Fibroblast of peridontal ligament (primary cell): ENCODE measurements at regions not wholly inside any gene's neighbourhood (a gene's known extent, or its start where the extent isn't known, plus 50 kb on each side); places are given as distances from the start of the nearest gene placed in this dataset.

Source experiments
- DNase-seq: peaks from one replicate; pipeline ENCODE4 v3.0.0-alpha.2; 2010; ENCODE audit errors: extremely low read depth

DNA sequence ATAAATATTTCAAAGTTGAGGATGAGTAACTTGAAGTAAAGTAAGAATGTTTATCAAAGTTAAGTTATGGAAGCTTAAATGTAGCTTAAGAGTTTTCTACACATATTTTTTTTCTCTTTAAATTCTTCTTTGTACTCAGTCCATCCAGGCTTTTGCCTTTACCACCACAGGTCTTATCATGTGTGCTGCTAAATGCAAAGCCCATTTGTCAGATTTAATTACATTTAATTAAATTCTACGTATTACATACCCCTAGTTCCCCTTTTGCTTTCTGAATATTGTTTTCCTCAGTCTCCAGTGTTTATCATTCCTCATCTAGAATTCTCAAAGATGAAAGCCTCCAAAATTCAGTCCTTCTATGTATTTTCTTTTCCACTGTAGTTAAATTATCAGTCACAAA, 1841.9 kb downstream of the EFNA5 start:
- no peak for DNase-seq

GRCh38 chr5:105821800-105822199, 1848.9 kb downstream of the EFNA5 start:
- DNase-seq, result no peak

DNA sequence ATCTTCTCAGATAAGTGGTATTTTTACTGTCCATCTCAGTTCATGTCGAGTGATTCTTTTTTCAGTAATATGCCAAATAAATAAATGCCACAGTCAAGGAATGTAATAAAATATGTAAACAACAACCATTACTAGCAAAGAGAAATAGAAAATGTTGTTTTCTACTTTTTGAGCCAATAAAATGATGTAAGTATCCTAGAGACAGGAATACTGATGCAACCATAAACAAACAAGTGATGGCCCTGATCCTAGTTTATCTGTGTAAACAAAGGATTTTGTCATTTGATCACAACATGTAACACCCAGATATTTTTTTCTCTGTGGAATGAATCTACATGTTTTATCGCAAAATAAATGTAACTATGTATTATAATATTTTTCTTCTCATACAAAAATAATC, 1852.8 kb downstream of the EFNA5 start:
- DNase-seq, result peak; percentile 26

DNA sequence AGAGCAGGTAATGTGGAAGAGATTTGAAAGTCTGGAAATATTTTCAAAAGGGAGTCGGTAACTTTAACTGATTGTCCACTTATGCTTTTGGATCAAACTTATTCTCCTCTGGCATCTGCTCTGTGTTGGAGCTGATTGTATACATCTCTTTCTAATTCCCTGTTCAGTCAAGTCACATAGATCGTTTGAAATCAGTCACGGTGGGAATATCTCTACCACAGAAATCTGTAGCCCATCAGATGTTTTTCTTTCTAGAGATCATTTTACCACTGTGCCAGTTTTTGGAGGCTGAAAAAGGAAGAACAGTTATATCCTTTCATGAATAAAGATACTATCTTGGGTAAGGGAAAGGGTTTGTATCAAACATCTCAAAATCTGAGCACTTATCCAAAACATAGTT, 1853.3 kb downstream of the EFNA5 start:
- DNase-seq, result peak; percentile 25

DNA sequence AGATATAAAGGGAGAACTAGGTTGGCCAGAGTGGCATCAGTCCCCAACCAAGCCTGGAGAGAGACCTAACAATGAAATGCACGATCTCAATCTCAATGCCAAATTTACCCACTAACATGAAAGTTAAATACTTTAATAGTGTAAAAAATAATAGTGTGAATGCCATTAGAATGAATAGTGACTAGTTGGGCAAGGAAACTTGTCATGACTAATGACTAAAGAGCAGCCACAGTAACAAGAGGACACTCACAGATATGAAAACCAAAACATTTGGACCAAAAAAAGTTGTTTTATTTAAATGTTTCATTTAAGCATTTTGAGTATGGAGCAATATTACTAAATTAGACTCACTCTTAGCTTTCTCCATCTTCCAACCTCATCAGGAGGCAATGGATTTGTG, 1853.8 kb downstream of the EFNA5 start:
- DNase-seq, result no peak

- DNase-seq, result peak; percentile 79
Measured at GRCh38 chr5:105812304-105812703, 1858.4 kb downstream of the EFNA5 start.

- DNase-seq, result no peak
Measured at GRCh38 chr5:105807951-105808350, 1862.8 kb downstream of the EFNA5 start.

DNA sequence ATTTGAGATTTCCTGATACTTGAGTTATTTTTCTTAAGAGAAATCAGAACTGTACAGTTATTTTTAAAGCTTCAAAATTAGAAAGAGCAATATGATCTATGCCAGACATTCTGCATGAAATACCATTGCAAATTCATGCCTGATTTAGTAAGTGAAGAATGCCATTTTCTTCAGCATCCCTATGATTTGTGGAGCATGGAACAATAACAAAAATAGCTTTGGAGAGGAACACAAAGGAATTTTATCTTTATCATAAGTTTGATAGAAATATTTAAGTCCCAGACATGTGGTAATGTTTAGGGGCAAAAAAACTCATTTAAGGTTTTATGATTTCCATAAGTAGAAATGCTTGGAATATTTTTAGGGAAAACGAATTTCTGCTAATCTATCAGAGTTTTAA, 1863.4 kb downstream of the EFNA5 start:
- peak; percentile 11 for DNase-seq

DNA sequence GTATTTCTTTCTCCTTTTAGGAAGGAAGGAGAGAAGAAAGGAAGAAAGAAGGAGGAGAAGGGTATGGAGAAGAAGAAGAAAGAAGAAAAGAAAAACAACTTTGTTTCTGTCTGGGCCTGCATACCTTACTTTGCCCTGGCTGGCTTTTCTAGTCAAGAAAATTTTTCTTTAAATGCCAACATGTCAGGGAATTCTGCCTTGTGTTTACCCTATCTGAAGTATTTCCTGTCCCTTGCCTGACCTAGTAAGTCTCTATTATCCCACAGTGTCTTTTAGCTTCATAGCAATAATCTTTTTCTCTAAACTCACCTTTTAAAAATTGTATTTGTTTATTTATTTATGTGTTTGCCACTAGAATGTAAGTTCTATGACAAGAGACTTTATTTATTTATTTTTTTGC, 1864.1 kb downstream of the EFNA5 start:
- no peak for DNase-seq

GRCh38 chr5:105803431-105803830, 1867.3 kb downstream of the EFNA5 start:
- no peak for DNase-seq

- DNase-seq, result no peak
Measured at GRCh38 chr5:105794578-105794977, 1876.2 kb downstream of the EFNA5 start.

GRCh38 chr5:105789246-105789645, 1881.5 kb downstream of the EFNA5 start:
- no peak for DNase-seq

GRCh38 chr5:105783811-105784210, 1886.9 kb downstream of the EFNA5 start:
- DNase-seq, result no peak

DNA sequence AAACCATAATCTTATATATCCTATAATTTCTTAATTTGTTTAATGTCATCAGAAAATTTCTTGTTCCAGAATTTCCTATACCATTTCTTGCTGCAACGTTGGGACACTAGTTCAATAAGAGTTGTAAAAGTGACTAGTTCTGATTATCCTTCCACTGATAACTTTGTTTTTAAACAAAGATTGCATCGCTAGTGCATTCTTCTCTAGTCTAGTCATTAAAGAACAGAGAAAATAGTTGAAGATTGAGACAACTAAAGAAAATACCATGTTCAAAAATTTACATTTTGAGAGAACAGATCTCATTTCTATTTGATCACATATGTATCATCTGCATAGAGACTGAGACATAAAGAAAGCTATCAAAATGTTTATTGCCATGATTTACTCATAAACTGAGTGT, 1888.2 kb downstream of the EFNA5 start:
- peak; percentile 16 for DNase-seq

DNA sequence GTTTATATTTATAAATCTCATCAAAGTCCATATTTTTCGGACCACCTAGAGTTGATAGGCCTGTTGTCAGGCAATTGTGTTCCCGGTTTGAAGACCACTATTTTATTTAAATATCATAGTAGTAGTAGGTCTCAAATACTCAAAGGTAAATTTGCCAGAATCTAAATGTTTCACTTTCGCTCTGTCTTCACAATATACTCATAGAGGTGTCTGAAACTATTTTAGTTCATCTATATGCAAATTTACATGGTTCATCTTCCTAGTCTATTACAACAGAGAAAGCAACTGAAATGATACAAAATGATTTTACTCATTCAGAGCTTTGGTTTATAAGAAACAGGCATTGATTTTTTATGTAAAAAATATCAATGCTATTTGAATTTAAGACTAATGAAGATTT, 1897.5 kb downstream of the EFNA5 start:
- DNase-seq, result no peak

GRCh38 chr5:105767267-105767666, 1903.5 kb downstream of the EFNA5 start:
- DNase-seq, result no peak

GRCh38 chr5:105762728-105763127, 1908.0 kb downstream of the EFNA5 start:
- DNase-seq, result no peak

DNA sequence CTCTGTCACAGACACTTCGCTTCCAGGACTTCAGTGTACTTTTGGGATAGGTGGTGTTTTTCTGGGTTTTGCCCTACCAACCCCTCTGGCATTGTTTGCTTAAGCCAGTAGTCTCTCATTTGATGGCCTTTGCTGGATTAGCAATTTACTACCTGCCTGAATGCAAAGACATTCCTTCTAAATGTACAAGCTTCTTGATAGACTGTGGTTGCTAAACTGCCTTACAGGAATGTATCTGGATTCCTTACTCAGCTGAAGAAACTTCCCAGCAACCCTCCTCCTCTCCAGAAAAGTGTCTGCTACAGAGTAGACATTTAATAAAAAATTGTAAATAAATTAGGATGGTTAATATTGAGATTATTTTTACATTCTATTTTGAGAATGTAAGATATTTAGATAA, 1916.7 kb downstream of the EFNA5 start:
- DNase-seq, result peak; percentile 1

DNA sequence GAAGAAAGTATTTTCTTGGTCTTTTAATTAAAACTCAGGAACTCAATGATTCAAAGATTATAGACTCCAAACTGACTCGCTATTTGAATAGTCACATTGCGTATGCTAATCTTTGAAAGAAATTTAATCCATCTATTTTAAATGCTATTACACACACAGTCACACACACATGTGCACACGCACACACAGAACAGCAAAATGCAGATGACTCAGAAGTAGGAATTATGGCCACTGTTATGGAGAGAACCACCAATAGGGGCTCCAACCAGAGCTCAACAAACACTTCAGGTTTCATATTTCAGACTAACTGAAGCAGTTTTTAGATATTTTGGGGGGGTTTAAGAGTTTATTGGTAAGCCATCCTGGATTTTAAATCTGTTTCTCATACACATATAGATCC, 1917.9 kb downstream of the EFNA5 start:
- peak; percentile 30 for DNase-seq

DNA sequence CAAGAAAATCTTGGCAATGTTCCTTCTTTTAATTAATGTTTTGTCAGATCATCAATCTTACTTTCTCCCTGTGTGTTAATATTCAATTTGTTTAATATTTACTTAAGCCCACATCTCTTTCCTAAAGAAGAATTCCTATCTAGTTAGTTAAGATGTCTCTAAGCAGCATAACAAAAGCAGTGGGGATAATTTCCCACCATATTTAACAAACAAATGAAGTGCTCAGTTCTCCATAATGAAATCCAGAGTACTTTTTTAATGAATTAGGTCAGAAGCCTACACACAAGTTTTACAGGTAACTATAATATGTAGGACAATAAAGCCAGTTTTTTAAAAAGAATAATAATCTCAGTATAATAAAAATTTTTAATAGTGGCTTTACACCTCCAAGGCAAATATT, 1918.8 kb downstream of the EFNA5 start:
- no peak for DNase-seq

GRCh38 chr5:105745111-105745510, 1925.6 kb downstream of the EFNA5 start:
- DNase-seq, result no peak

GRCh38 chr5:105740242-105740641, 1930.5 kb downstream of the EFNA5 start:
- DNase-seq, result no peak

DNA sequence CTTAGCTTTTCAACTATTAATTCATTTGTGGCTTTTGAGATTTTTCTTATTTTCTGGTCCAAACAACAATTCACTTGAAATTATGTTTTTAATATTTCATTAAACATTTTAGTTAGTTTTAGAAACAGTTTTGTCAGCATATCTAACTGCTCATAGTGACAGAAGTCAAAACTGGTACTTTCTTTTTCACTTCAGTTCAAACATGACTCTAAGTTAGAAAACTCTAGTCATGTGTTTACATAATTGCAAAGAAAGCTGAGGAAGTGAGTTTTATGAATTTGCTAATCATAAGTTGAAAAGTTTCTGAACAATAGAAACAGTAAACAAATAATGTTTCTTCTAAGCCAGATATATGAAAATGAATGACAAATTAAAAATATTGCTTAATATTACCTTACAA, 1931.0 kb downstream of the EFNA5 start:
- peak; percentile 2 for DNase-seq

- peak; percentile 53 for DNase-seq
Measured at GRCh38 chr5:105735704-105736103, 1935.0 kb downstream of the EFNA5 start.

GRCh38 chr5:105730982-105731381, 1939.8 kb downstream of the EFNA5 start:
- DNase-seq, result no peak
